RWPE1 (cell line): ENCODE measurements at regions not wholly inside any gene's neighbourhood (a gene's known extent, or its start where the extent isn't known, plus 50 kb on each side); places are given as distances from the start of the nearest gene placed in this dataset.

Experiments
- CTCF ChIA-PET: fragments of 350-600 bp; sonication (Branson Sonifier 250); formaldehyde crosslinking; extraction: SDS; loops from one replicate; lab custom pipeline; 2021; lab: Yijun Ruan, JAX
- POLR2A ChIA-PET: fragments of 400-600 bp; formaldehyde crosslinking; extraction: SDS; loops from one replicate; lab custom pipeline; 2020; ENCODE audit warnings: antibody characterized with exemption; ENCODE audit not compliant: low non-redundant PET; lab: Yijun Ruan, JAX
- DNase-seq: peaks from one replicate; pipeline ENCODE4 v3.0.0; 2012; ENCODE audit warnings: low spot score
- H3K27ac ChIP-seq: fragments of 450-650 bp; 2 replicates; pipeline ENCODE4 v1.5.1; 2017
- CTCF ChIP-seq: fragments of 450-650 bp; conservative IDR thresholded peaks from 2 replicates; pipeline ENCODE4 v1.5.1; 2017; ENCODE audit warnings: low read depth, mild to moderate bottlenecking

GRCh38 chr5:2459251-2459650 lies 292.2 kb downstream of the IRX2 start:
- no peak for TF ChIP-seq CTCF
- DNase-seq, result no peak
- H3K27ac ChIP-seq, result no peak overlapping the region
- POLR2A ChIA-PET, result no interaction called here
- CTCF ChIA-PET, result no interaction called here

GRCh38 chr5:2455878-2456277 lies 295.6 kb downstream of the IRX2 start:
- ChIA-PET CTCF (interaction anchor here (0.6 kb wide), 1 partner anchor 9 kb away, joined by 3 read pairs; no protein-coding TSS in a partner anchor), POLR2A (no interaction called here)
- TF ChIP-seq CTCF, result no peak
- no peak overlapping the region for H3K27ac ChIP-seq
- DNase-seq, result no peak

- CTCF ChIA-PET, result no interaction called here
- H3K27ac ChIP-seq, result no peak overlapping the region
- POLR2A ChIA-PET, result no interaction called here
- no peak for TF ChIP-seq CTCF
- DNase-seq, result no peak
Measured at GRCh38 chr5:2454876-2455275, 296.6 kb downstream of the IRX2 start.

DNA sequence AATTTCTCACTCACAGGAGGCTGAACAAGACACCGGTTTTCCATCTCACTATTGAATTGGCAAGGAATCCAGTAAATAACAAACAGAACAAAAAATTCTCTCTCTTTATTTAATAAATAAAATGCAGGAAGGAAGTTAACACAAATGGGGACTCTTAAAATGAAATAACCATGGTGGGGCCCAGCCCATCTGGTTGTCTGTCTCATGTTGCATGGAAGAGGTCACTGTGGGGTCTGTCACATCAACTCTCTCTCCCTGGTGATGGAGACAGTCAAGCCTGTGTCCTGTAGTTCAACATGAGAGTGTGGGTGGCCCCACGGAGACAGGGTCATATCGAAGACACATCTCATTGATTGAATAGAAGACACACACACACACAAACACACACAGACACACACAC lies 297.7 kb downstream of the IRX2 start:
- TF ChIP-seq CTCF, result no peak
- ChIA-PET CTCF (no interaction called here), POLR2A (no interaction called here)
- H3K27ac ChIP-seq, result no peak overlapping the region
- no peak for DNase-seq

- no peak for TF ChIP-seq CTCF
- CTCF ChIA-PET, result no interaction called here
- POLR2A ChIA-PET, result no interaction called here
- DNase-seq, result no peak
- no peak overlapping the region for H3K27ac ChIP-seq
Measured at GRCh38 chr5:2451100-2451499, 300.4 kb downstream of the IRX2 start.

DNA sequence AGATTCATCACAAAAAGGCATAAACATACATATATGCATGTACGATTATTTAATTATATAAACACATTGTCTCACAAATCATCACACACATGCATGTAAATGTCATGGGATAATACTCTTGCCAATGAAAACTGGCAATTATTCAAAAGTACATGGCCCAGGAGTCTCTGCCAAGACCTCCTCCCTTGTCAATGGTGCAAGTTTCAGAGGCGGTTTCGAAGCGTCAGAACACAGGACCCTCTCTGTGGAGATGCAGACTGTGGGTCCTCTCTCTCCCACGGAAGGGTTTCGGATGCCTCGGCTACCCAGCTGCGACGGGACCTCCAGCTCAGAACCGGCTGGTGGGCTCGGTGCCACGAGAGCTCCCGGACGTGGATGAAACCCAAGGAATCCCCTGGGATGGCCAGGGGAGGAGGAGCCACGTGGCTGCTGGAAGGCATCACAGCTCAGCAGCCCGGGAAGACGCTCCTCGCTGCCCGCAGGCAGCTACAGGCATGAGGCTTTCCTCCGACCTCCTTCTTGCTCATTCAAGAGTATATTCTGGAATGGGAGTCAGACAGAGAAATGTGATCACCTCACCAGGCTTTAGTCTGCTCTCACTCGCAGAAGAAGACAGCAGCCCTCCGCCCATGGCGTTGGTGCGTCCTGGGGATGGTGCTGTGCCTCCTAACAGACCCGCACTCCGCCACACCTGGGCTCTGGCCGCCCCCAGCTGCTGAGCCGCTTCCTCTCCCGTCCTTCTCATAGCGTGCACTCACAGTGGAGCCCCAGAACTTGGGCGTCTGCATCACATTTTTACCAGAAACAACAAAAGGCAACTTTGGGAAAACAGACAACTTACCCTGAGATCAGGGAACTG lies 308.8 kb downstream of the IRX2 start:
- CTCF ChIA-PET, result interaction anchor here (0.6 kb wide), 1 partner anchor 107 kb away, joined by 3 read pairs; no protein-coding TSS in a partner anchor
- POLR2A ChIA-PET, result no interaction called here
- no peak for DNase-seq

More for the DNA sequence above, 308.8 kb downstream of the IRX2 start:
- no peak overlapping the region for H3K27ac ChIP-seq
- TF ChIP-seq CTCF, result no peak
